ENCODE measurements at regions not wholly inside any gene's neighbourhood (a gene's known extent, or its start where the extent isn't known, plus 50 kb on each side); places are given as distances from the start of the nearest gene placed in this dataset.

- peaks cover 4% of the 10 kb centered on the region in 2 donors for H3K4me1 ChIP-seq
- intact Hi-C loops (cut with DNase I), result no loop called here
- H3K27ac ChIP-seq, result no peak overlapping the region
- no peak for DNase-seq
- WGBS, 2 donors, result 59 to 69% methylated on average over 2 of the region's 2 CpGs
- H3K27me3 ChIP-seq, result no peaks in the 10 kb centered on the region
- H3K9me3 ChIP-seq, result no peaks in the 10 kb centered on the region
- no peak for TF ChIP-seq POLR2A (IDR thresholded peaks at IDR 0.05)
- no peak for TF ChIP-seq CTCF (IDR thresholded peaks at IDR 0.05)
- H3K4me3 ChIP-seq (replicated peaks in 1 of 3), result no peak overlapping the region
- H3K36me3 ChIP-seq, result no peaks in the 10 kb centered on the region
These were observed 73.9 kb upstream of the RGL1 start for GRCh38 chr1:183730886-183731573.

GRCh38 chr1:183730107-183730724 lies 74.7 kb upstream of the RGL1 start:
- TF ChIP-seq POLR2A (IDR thresholded peaks at IDR 0.05), result no peak
- no peak for TF ChIP-seq CTCF (IDR thresholded peaks at IDR 0.05)
- Histone ChIP-seq H3K4me3 (replicated peaks in 1 of 3) (no peak overlapping the region), H3K9me3 (no peaks in the 10 kb centered on the region), H3K27ac (no peak overlapping the region), H3K4me1 (peaks cover 4% of the 10 kb centered on the region in 2 donors), H3K27me3 (no peaks in the 10 kb centered on the region), H3K36me3 (no peaks in the 10 kb centered on the region)
- intact Hi-C loops (cut with DNase I), result no loop called here
- DNase-seq, result no peak
- 77 to 89% methylated on average over 2 of the region's 2 CpGs for WGBS, 2 donors

DNA sequence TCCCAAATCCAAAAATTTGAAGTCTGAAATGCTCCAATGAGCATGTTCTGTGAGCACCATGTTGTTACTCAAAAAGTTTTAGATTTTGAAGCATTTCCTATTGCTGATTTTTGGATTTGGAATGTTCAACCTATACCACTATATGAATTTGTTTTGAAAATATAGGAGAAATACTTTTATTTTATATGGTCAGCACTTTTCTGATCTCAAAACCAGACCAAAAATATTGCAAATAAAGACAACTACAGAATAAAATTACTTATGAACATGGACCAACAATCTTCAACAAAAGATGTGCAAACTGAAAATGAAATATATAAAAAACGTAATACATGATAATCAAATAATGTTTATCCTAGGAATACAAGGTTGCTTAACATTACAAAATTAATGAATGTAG lies 73.7 kb upstream of the APOBEC4 start:
- Histone ChIP-seq H3K4me3 (replicated peaks in 1 of 3) (no peak overlapping the region), H3K27me3 (no peaks in the 10 kb centered on the region), H3K9me3 (no peaks in the 10 kb centered on the region), H3K36me3 (no peaks in the 10 kb centered on the region), H3K4me1 (no peaks in the 10 kb centered on the region), H3K27ac (no peak overlapping the region)
- intact Hi-C loops (cut with DNase I), result no loop called here
- DNase-seq, result no peak
- WGBS, 2 donors, result 96% methylated on average over 1 of the region's 1 CpG
- no peak for TF ChIP-seq POLR2A (IDR thresholded peaks at IDR 0.05)
- TF ChIP-seq CTCF (IDR thresholded peaks at IDR 0.05), result no peak

GRCh38 chr1:183724350-183725042 lies 71.4 kb upstream of the APOBEC4 start:
- DNase-seq, result no peak
- intact Hi-C loops (cut with DNase I), result no loop called here
- no peaks in the 10 kb centered on the region for H3K4me1 ChIP-seq
- no peak overlapping the region for H3K27ac ChIP-seq
- no peaks in the 10 kb centered on the region for H3K36me3 ChIP-seq
- H3K9me3 ChIP-seq, result no peaks in the 10 kb centered on the region
- H3K4me3 ChIP-seq (replicated peaks in 1 of 3), result no peak overlapping the region
- TF ChIP-seq CTCF (IDR thresholded peaks at IDR 0.05) (no peak), POLR2A (IDR thresholded peaks at IDR 0.05) (no peak)
- no peaks in the 10 kb centered on the region for H3K27me3 ChIP-seq
- WGBS, 2 donors, result 83 to 87% methylated on average over 5 of the region's 5 CpGs

- H3K36me3 ChIP-seq, result no peaks in the 10 kb centered on the region
- no peak overlapping the region for H3K4me3 ChIP-seq (replicated peaks in 1 of 3)
- H3K4me1 ChIP-seq, result no peaks in the 10 kb centered on the region
- H3K27ac ChIP-seq, result no peak overlapping the region
- intact Hi-C loops (cut with DNase I), result no loop called here
- TF ChIP-seq CTCF (IDR thresholded peaks at IDR 0.05) (no peak), POLR2A (IDR thresholded peaks at IDR 0.05) (no peak)
- no peaks in the 10 kb centered on the region for H3K9me3 ChIP-seq
- H3K27me3 ChIP-seq, result no peaks in the 10 kb centered on the region
- DNase-seq, result no peak
- WGBS, 2 donors, result 39 to 50% methylated on average over 2 of the region's 2 CpGs
These were observed 70.5 kb upstream of the APOBEC4 start for GRCh38 chr1:183723571-183723970.

All from thyroid gland (tissue), 4 donors.